Endometrial microvascular endothelial cells (primary cell): ENCODE measurements at regions not wholly inside any gene's neighbourhood (a gene's known extent, or its start where the extent isn't known, plus 50 kb on each side); places are given as distances from the start of the nearest gene placed in this dataset.
"Not testable (repeated sequence)": the region's sequence is repeated elsewhere in the genome, so short reads cannot be mapped to it uniquely, and the experiment has no call there.

Experiments
- in situ Hi-C: cut with HindIII; loops from 2 replicates; pipeline ENCODE4 v1.10.0; 2017; ENCODE audit warnings: low sequenced_read_pairs, low pct_unique_long_range_greater_than_20kb; ENCODE audit errors: inconsistent ontology term

DNA sequence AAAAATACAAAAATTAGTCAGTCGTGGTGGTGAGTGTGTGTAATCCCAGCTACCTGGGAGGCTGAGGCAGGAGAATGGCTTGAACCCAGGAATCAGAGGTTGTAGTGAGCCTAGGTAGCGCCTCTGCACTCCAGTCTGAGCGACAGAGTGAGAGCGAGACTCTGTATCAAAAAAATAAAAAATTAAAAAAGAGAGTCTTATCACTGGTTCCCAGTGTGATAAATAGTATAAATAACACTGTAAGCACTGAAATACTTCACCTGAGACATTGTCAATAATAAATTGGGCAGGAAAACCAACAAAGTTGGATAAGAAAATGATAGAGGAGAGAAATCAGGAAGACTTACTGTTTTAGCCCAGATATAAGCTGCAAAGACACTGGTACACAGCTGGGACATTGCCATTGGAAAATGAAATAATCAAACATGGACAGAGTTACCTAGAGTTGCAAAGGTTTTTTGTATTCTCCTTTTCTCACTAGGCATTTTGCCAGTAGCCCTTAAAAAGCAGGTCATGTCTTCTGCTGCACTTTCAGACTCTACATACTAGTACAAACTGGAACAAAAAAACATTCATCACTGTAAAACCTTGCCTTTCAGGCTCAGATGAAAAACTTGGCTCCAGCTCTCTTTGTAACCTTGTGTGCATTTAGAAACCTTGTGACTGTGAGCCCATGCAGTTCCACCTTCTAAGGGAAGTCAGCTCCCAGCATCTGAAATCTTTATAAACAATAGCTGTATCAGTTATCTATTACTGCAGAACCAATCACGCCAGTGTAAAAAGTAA, 55.0 kb upstream of the PPP1R2C start:
- in situ Hi-C loops, result no loop called here

DNA sequence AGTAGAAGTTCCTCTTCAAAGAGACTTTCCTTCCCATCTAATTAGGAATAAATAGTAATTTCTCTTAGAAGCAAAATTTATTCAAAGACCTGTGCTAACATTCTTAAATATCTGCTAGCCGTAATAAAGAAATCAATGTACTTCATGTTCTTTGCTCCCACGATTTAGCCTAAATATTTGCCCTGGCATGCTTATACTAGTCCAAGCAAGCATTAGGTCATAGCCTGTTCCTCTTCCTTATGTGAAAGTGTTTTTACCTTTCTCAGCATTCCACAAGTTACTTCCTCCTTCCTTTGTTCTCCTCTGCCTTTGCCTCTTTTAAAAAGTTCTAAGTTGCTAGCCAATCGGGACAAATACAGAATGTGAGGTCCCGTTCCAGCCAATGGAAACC, 55.6 kb upstream of the PPP1R2C start:
- in situ Hi-C loops, result not testable (repeated sequence)

DNA sequence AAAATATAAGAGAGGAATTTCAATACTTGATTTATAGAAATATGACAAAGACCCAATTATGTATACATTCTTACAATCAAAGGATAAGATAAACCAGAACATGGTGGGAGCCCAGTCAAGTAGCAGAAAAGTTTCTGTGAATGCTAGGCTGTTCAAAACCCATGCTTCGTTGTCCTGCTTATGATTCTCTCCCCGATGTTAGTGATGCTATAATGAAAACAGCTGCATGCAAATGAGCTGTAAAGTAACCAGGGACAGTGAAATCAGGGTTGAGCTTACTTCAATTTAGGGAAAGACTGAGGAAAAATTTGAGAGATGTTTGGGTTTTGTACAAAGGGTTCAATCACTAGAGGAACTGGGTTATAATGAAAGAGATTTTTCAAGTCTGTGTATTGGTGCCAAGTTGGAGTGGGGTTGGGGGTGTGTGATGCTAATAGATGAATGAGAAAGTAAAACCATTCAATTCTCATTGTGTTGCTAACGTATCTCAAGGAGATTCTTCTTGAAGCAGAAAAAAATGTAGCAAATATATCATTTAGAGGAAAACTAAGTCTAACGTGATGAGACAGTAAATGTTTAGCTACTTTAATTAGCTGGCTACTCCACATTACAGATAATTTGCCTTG, 59.3 kb upstream of the PPP1R2C start:
- in situ Hi-C loops, result no loop called here

DNA sequence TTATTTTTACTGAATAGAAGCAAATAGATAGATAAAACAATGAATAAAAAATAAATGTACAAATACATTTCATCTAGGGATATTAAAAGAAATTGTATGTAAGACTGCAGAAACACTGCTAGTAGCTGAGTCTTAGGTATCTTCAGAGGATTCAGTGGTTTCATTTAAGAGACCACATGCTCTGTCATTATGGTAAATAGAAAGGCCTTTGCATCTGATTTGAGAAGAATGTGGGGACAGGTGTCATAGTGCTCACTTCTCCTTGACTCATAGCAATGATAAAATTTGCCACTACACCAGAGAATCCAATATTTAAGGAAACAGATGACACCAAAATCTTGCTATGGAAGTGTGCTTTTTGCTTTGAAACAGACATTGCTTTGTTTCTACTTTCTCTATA, 59.8 kb upstream of the PPP1R2C start:
- in situ Hi-C loops, result no loop called here

DNA sequence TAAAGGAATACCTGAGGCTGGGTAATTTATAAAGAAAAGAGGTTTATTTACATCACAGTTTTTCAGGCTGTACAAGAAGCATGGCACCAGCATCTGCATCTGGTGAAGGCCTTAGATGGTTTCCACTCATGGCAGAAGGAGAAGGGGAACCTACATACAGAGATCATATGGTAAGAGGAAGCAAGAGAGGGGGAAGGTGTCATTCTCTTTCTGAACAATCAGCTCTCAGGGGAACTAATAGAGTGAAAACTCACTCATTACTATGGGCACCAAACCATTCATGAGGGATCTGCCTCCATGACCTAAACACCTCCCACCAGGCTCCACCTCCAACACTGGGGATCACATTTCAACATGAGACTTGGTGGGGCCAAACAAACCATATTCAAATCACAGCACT, 61.7 kb upstream of the PPP1R2C start:
- in situ Hi-C loops, result no loop called here

DNA sequence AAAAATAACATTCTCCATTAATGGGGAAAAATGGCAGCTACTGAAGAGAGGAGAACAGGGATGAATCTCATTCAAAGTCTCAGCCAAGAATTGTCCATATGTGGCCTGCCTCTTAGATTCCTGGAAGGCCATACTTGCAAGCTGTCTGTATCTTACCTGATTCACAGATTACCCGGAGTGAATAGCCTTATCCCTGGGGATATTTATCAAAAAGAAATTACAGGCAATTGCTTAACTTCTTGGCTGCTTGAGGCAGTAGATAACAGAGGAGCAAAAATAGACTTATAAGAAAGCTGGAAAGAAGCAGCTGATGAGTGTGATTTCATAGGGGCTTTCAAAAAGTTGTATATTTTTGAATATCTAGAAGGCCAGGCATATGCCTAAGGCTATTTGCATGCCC, 68.8 kb upstream of the PPP1R2C start:
- in situ Hi-C loops, result no loop called here

DNA sequence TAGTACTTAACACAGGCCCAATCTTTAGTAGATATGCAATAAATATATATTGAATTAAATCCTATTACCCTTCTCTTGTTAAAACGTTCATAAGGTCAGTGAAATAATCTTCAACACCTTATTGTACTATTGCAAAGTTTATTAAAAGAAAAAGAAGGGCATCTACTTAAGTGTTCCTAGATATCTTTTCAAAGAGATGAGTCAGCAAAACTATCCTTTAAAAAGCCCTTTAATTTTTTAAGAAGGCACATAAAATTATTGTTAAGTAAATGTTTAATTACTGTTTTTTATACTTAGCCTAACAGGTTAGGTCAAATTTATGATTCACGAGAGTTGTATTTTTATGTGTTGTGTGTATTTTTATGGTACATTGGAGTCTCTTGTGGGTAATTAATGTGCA, 77.3 kb upstream of the PPP1R2C start:
- in situ Hi-C loops, result no loop called here

DNA sequence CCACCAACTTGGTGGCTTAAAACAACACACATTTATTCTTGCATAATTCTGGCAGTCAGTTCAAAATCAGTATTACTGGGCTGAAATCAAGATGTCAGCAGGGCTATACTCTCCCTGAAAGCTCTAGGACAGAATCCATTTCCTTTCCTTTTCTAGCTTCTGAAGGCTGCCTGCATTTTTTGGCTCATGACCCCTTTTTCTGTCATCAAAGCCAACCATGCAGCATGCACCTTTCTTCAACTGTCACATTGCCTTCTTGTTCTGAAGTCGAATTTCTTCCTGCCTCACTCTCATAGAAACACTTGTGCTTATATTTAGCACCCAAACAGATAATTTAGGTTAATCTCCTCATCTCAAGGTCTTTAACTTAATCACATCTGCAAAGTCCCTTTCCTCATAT, 79.8 kb upstream of the PPP1R2C start:
- in situ Hi-C loops, result no loop called here

DNA sequence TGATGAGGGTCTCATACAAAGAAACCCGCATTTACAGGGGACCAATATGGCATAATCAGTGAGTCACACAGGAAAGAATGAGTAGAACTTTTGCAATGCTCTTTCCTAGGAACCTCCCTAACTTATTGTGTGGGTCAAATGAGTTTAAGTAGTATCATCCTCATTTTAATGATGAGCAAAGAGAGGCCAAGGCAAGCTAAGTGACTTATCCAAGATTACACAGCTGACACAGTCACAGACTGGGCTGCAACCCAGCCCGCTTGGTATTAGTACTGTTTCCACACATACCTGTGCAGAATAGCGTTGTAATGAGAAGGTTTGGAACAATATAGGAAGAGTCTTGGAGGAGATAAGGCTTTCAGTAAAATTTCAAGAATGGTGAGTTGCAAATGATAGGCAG, 91.0 kb upstream of the PPP1R2C start:
- in situ Hi-C loops, result no loop called here

DNA sequence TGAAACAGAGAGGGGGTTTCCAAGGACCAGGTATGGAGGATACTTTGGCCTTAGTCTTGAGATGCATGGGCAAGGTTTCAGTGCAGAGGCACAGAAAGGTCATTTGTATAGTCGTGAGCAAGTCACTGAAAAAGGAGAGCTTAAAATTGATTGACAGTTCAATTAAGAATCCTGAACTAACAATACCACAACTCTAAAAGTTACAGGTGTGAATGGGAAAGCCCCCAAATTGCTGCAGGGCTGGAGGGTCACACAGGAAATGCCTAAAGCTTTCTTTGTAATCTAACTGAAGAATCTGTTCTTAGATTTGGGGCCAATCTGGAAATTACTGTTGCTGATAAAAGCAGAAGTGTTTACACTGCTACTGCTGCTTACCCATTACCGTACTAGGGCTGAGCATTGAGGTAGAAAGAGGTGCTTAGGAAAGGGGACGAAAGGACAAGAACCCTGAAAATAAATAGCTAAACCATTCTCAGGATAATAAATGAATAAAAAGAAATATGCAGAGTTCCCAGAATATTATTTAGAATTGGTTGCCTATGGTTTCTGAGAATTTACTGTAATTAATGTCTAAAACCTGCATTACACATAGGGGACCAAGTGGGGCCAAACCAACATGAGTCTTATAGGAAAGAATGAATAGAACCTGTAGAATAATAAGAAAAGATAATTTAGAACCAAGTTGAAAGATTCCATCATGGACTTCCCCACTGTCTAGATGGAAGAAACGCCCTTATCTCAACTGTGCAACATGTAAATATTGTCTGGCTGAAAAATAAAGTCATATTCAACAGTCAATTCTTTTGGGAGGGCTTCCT, 91.9 kb upstream of the PPP1R2C start:
- in situ Hi-C loops, result no loop called here

DNA sequence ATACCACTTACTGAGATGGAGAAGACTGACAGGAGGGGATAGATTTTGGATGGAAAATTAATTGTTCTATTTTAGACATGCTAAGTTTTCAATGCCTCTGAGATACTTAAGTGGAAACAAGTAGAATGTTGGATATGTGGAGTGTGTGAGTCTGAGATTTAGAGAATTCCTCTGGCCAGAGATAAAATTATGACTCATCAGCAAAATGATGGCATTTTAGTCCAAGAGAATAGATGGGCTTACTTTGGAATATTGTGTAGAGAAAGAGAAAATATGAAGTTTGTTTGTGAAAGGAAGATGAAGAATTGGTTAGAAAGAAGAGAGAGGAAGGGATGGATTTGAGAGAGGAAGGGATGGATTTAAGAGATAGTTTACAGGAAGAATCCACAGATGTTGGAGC, 108.6 kb upstream of the PPP1R2C start:
- in situ Hi-C loops, result no loop called here

DNA sequence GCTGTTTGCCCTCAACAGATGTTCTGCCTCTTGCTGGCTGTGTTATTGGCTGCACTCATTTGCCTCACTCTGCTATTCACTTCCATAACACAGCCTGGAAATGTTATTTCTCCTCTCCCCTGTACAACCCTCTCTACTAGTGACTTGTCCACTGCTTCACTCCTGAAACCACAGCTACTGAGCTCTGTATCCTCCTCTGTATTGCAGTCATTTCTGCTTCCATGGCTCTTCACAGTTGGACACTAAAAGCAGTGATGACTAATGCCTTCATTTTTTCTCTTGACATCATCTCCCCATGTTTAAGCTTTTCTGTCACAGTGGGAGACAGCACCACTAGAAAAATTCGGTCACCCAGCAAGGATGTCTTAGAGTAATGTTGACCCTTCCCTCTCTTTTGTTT, 123.0 kb upstream of the PPP1R2C start:
- in situ Hi-C loops, result no loop called here

DNA sequence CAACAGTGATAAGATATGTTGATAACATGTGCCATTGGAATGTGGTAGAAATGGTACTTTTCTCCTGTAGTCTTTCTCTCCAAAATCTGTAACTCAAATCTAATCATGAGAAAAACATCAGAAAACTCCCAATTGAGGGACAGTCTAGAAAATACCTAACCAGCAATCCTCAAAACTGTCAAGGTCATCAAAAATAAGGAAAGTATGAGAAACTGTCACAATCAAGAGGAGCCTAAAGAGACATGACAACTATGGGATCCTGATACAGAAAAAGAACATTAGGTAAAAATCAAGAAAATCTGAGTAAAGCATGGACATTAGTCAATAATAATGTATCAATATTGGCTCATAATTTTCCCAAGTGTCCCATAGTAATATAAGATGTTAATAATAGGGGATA, 124.5 kb upstream of the PPP1R2C start:
- in situ Hi-C loops, result no loop called here

DNA sequence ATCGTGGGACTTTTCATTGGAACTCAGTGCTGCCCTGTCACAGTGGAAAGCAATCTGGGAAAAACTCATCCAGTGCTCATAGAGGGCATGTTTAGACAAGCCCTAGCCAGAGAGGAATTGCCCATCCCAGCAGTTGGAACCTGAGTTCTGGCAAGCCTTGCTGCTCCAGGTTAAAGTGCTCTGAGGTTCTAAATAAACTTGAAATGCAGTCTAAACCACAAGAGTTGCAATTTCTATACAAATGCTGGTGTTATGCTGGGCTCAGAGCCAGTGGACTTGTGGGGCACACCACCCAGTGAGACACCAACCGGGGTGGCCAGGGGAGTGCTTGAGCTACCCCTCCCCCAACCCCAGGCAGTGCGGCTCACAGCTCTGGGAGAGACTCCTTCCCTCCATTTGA, 142.8 kb upstream of the PPP1R2C start:
- in situ Hi-C loops, result no loop called here

DNA sequence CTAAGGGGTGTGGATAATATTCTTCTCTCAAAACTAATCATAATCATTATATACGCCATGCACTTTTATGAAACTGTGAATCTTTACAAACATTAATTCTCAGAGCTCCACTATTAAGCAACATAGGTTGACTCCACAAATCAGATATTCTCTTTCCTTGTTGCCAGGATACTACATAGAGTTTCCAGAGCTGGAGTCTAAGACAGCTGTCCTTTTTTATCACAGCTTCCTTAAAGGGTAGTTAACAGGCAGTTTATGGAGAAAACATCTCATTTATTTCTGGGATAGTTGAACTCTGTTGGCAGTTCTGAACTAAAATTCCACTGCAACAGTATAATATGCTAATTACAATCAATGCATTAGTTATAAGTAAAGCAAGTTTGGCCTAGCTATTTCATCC, 152.1 kb upstream of the PPP1R2C start:
- in situ Hi-C loops, result no loop called here

DNA sequence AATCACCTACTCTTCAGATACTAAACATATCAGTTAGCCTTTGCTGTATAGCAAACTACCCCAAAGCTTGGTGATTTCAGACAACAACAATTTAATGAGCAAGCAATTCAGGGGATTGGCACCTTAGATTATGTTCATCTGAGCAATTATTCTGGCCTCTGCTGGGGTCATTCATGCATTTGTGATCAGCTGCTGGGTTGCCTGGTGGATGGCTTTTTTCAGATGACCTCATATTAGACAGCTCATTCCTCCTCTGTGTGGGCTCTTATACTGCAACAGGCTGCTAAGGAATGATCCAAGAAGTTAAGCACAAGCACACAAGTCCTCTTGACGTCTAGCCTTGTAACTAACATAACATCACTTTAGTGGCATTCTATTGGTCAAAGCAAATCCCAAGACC, 153.0 kb upstream of the PPP1R2C start:
- in situ Hi-C loops, result no loop called here

DNA sequence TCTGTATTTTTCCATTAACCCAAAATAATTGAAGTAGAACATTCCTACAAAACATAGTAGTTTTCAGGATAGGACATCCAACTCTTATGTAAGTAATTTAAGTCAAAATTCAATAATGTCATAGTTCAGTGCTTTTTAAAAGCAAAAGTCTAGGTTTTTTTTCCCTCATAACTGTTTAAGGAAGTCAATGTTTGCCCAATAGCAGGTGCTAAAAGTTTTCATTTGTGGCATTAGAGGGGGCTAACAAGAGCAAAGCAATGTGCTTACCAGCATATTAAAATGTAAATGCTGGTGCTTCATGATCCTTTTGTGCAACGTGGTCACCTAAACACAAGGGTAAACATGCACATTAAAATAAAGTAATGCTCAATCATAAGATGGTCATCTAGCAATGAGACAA, 155.2 kb upstream of the PPP1R2C start:
- in situ Hi-C loops, result no loop called here

DNA sequence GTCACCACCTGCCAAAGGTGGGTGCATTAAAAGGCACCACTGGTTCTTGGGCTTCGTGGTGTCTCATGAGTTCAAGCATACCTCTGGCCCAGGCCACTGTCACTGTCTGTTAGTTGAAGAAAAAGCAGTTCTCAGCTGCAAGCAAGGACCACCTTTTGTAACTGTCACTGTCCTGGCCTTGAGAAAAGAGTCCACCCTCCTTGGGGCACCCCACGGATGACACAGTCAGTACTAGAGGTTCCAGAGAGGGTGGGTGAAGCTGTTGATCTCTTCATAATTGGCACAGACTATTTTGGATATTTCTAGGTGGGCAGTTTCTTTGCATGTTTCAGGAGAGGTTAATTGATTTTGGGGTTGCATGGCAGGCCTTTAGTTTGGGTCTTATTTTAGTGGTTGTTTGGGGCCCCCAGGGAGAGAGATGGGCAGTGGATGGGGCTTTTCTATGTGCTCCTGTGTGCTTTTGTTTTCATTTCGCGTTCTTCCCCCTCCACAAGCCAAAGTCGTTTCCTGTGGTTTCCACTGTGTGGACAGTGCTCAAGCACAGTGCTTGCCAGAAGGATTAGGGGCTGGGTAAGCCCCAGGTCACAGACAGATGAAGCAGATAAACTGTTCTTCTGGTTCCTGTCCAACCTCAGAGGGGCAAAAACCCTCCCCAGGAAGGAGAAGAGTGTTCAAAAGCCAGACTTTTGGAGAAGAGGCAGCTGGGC, 156.2 kb upstream of the PPP1R2C start:
- in situ Hi-C loops, result no loop called here

DNA sequence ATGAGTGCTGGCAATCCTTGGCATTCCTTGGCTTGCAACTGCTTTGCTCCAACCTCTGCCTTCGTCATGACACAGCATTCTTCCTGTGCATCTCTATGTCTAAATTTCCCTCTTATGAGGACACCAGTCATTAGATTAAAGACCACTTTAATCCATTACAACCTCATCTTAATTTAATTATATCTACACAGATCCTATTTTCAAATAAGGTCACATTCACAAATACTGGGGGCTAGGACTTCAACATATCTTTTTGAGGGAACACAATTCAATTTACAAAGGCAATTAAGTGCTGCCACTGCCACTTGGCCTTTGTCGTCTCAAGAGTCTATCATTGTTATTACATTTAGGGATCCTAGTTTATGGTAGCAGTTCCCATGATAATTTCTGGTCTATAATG, 163.7 kb upstream of the PPP1R2C start:
- in situ Hi-C loops, result no loop called here
